GM18511 (cell line): ENCODE measurements at regions not wholly inside any gene's neighbourhood (a gene's known extent, or its start where the extent isn't known, plus 50 kb on each side); places are given as distances from the start of the nearest gene placed in this dataset.

Source experiments
- ATAC-seq: cut with Tn5 transposase; IDR thresholded peaks from one replicate; pipeline ENCODE4 v1.9.1; 2021; ENCODE audit warnings: mild to moderate bottlenecking, moderate library complexity; ENCODE audit not compliant: unreplicated experiment

GRCh38 chr4:119832776-119833175 lies 204.2 kb upstream of the PDE5A start:
- no peak for ATAC-seq

DNA sequence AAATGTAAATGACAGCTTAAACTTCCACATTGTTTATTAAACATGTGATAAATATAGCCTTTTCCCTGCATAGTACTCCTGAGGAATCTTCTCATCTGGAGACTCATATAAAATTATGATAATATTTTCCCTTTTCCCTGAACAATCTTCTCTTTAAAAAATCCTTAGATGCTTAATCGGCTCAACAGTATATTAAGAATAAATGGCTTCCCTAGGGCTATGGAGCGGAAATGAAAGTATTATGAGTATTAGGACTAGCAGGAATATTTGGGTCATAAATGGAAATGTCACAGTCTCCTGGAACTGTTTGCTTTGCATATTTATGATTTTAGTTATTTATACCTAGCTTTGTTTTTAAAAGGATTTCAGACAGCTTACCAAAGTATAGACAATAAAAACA lies 200.7 kb upstream of the PDE5A start:
- ATAC-seq: no peak

DNA sequence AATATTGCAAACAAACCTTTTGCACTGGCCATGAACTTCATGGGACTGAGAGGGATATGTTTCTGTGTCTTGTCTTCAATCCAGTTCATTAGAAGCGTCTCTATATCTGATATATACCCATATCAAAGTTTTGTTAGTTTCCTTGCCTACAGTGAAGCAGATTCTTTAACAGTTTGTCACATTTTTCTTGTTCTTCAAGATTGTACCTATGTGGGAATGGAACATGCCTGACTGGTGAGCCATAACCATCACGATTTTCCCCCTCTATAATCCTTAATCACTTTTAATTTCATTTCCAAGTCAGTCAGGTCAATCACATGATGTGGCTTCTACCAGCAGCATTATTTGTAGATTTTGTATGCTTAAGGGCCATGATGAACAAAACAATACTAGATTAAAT lies 197.1 kb upstream of the PDE5A start:
- ATAC-seq: no peak

GRCh38 chr4:119823891-119824290 lies 195.3 kb upstream of the PDE5A start:
- no peak for ATAC-seq

DNA sequence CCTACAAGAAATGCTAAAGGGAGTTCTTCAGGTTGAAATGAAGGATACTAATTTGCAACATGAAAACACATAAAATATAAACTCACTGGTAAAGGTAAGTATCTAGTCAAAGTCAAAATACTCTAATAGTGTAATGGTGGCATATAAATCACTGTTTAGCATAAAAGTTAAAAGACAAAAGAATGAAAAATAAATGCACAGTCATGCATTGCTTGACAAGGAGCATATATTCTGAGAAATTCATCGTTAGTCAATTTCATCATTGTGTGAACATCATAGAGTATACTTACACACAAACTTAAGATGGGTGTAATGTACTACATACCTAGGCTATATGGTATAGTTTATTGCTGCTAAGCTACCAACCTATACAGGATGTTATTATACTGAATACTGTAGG lies 194.4 kb upstream of the PDE5A start:
- no peak for ATAC-seq

GRCh38 chr4:119816473-119816872 lies 187.9 kb upstream of the PDE5A start:
- no peak for ATAC-seq

DNA sequence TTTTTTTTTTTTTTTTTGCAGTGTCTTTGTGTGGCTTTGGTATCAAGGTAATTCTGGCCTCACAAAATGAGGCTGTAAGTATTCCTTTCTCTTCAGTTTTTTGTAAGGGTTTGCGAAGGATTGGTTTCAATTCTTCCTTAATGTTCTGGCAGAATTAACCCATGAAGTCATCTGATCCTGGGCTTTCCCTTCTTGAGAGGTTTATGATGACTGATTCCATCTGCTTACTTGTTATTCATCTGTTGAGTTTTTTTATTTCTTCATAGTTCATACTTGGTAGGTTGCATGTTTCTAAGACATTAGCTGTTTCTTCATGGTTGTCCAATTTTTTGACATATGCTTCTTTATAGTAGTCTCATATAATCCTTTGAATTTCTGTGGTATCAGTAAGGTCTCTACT lies 181.4 kb upstream of the PDE5A start:
- ATAC-seq: no peak

GRCh38 chr4:119804404-119804803 lies 175.8 kb upstream of the PDE5A start:
- no peak for ATAC-seq

GRCh38 chr4:119797238-119797894 lies 168.8 kb upstream of the PDE5A start:
- no peak for ATAC-seq

GRCh38 chr4:119795986-119796578 lies 167.5 kb upstream of the PDE5A start:
- no peak for ATAC-seq

DNA sequence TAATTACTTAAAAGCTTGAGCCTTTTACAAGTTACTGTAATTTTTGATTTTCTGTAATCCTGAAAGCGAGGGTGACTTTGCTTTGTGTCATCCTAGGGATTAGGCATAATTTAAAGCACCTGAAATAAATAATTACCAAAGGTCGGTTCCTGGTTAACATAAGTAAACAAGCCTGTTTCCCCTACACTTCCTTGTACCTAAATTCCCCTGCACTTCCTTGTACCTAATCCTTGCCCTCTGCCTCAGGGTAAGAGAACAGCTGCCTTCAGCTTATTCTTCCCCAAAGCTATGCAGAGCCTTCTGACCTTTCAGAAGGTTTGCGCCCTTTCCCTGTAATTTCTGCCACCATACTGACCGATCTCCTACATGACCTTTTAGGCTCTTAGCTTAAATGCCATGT lies 166.1 kb upstream of the PDE5A start:
- ATAC-seq: no peak

- no peak for ATAC-seq
These were observed 165.5 kb upstream of the PDE5A start for GRCh38 chr4:119794113-119794512.

DNA sequence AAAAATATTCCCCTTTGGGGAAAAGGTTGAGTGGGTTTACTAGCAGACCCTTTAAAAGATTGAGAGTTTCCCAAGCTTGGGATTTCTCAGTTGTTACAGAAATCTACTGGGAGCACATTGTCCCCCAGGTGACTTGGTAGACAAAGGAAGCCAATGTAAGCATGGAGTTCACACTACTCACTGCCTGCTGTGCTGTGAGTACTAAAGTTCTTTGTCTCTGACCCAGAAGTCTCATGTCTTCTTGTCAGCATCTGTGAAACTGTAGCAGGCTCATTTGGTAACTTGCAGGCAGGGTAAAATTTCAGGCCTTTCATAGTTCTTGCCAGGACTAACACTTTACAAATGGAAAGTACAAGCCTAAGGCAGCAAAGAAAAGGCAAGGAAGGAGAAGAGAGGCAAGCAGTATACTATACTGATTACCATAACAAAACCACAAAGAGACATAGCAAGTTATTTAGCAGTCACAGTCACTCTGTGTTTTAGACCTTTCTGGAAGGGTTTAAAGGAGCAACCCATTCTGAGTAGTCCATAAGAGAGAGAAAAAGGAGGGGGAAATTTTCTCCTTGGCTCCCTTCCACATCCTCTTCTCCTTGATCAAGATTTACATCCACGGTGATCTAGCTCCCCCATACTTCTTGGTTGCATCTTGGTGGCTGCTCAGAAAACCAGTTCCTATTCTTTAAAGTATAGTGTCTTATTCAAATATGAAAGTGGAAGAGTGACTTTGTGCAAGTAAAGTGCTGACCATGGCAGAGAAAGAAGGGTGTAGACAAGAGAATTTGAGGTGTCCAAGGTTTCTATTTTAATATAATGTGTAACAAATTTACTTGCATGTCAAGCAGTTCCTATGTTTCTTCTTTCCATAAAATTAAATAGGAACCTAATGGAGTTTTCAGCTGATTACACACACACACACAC lies 160.0 kb upstream of the PDE5A start:
- ATAC-seq: no peak

DNA sequence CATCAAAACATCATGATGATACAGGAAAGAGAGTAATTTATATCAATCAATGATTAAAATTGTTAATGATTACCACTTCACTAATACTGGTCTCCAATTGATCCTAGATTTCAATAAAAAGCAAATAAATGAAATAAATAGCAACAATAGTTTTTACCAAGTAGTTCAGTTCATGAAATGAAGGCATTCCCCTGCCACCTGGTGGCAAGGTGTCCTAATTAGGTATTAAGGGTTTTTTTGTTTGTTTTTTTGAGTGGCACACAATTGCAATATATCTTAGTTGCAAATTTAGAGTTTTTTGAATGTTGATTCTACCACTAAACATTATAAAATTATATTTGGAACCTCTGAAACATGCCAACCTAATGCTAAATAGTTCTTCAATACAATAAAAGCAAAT lies 157.4 kb upstream of the PDE5A start:
- no peak for ATAC-seq

DNA sequence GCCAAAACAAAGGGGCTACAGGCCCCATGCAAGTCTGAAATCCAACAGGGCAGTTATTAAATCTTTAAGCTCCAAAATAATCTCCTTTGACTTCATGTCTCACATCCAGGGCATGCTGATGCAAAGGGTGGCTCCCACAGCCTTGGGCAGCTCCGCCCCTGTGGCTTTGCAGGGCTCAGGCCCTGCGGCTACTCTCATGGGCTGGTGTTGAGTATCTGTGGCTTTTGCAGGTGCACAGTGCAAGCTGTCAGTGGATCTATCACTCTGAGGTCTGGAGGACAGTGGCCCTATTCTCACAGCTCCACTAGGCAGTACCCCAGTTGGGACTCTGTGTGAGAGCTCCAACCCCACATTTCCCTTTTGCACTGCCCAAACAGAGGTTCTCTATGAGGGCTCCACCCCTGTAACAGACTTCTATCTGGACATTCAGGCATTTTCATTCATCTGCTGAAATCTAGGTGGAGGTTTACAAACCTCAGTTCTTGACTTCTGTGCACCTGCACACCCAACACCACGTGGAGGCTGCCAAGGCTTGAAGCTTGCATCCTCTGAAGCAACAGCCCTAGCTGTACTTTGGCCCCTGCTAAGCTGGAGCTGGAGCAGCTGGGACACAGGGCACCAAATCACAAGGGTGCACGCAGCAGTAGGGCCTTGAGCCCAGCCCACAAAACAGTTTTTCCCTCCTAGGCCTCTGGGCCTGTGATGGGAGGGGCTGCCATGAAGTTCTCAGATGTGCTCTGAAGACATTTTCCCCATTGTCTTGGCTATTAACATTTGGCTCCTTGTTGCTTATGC lies 154.8 kb upstream of the PDE5A start:
- no peak for ATAC-seq

GRCh38 chr4:119781044-119781443 lies 152.4 kb upstream of the PDE5A start:
- no peak for ATAC-seq

- ATAC-seq: no peak
These were observed 146.2 kb upstream of the PDE5A start for GRCh38 chr4:119774840-119775239.

DNA sequence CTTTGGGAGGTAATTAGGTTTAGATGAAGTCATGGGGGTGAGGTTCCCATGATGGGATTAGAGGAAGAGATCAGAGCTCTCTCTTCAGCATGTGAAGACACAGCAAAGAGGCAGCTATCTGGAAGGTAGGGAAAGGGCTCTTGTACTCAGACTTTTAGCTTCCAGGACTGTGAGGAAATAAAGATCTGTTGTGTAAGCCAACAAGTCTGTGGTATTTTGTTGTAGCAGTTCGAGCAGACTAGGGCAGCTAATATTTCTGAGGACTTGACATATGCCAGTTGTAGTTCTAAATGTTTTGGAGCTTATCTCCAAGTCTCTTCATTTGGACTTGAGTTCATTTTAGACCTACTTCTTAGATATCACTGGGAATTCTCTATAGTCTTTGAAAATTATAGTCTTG lies 137.3 kb upstream of the PDE5A start:
- no peak for ATAC-seq

DNA sequence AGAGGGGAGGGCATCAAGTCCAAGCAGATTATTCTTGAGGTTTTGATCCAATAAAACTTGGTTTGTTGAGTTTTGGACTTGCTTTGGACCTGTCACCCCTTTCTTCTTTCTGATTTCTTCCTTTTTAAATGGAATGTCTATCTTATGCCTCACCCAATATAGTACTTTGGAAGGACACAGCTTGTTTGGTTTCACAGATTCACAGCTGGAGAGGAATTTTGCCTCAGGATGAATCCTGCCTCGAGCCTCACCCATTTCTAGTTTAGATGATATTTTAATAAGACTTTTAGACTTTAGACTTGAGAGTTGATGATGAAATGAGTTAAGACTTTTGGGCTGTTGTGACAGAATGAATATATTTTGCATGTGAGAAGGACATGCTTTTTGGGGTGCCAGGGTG lies 136.9 kb upstream of the PDE5A start:
- no peak for ATAC-seq

- ATAC-seq: no peak
These were observed 134.8 kb upstream of the PDE5A start for GRCh38 chr4:119763386-119763785.

- ATAC-seq: no peak
These were observed 127.0 kb upstream of the PDE5A start for GRCh38 chr4:119755599-119755998.
